ENCODE measurements at regions not wholly inside any gene's neighbourhood (a gene's known extent, or its start where the extent isn't known, plus 50 kb on each side); places are given as distances from the start of the nearest gene placed in this dataset.

GRCh38 chr5:52502460-52502999 is 285.2 kb upstream of the ITGA1 start:
- DNase-seq, result no peak

- DNase-seq, result no peak
These were observed 283.0 kb upstream of the ITGA1 start for GRCh38 chr5:52504584-52505240.

- DNase-seq, result no peak
These were observed 270.0 kb upstream of the ITGA1 start for GRCh38 chr5:52517667-52518066.

GRCh38 chr5:52520171-52520570 is 267.5 kb upstream of the ITGA1 start:
- DNase-seq, result no peak

- no peak for DNase-seq
These were observed 266.5 kb upstream of the ITGA1 start for GRCh38 chr5:52521236-52521635.

- no peak for DNase-seq
These were observed 264.0 kb upstream of the ITGA1 start for GRCh38 chr5:52523701-52524100.

- no peak for DNase-seq
These were observed 256.6 kb upstream of the ITGA1 start for GRCh38 chr5:52531105-52531504.

GRCh38 chr5:52543594-52543993 is 244.1 kb upstream of the ITGA1 start:
- DNase-seq, result no peak

- no peak for DNase-seq
These were observed 243.0 kb upstream of the ITGA1 start for GRCh38 chr5:52544738-52545137.

- no peak for DNase-seq
These were observed 233.4 kb upstream of the ITGA1 start for GRCh38 chr5:52554293-52554692.

- DNase-seq, result no peak
These were observed 227.3 kb upstream of the ITGA1 start for GRCh38 chr5:52560366-52560765.

GRCh38 chr5:52562473-52562872 is 225.2 kb upstream of the ITGA1 start:
- no peak for DNase-seq

GRCh38 chr5:52564587-52564986 is 223.1 kb upstream of the ITGA1 start:
- no peak for DNase-seq

GRCh38 chr5:52577546-52577945 is 210.2 kb upstream of the ITGA1 start:
- no peak for DNase-seq

- no peak for DNase-seq
These were observed 208.3 kb upstream of the ITGA1 start for GRCh38 chr5:52579391-52579790.

GRCh38 chr5:52580921-52581320 is 206.8 kb upstream of the ITGA1 start:
- no peak for DNase-seq

GRCh38 chr5:52582313-52582712 is 205.4 kb upstream of the ITGA1 start:
- no peak for DNase-seq

GRCh38 chr5:52587131-52587530 is 200.6 kb upstream of the ITGA1 start:
- no peak for DNase-seq

GRCh38 chr5:52597625-52598024 is 190.1 kb upstream of the ITGA1 start:
- no peak for DNase-seq

- DNase-seq, result no peak
These were observed 188.7 kb upstream of the ITGA1 start for GRCh38 chr5:52598968-52599367.

GRCh38 chr5:52603778-52604554 is 183.8 kb upstream of the ITGA1 start:
- DNase-seq, result no peak

GRCh38 chr5:52605317-52606313 is 182.1 kb upstream of the ITGA1 start:
- DNase-seq, result no peak
